ENCODE measurements at regions not wholly inside any gene's neighbourhood (a gene's known extent, or its start where the extent isn't known, plus 50 kb on each side); places are given as distances from the start of the nearest gene placed in this dataset.

GRCh38 chr10:60728056-60728455 lies 50.2 kb upstream of the CDK1 start:
- Mint-ChIP-seq H3K27ac (peak overlapping the region; percentile 57 to 93 (median 86)), H3K36me3 (peaks cover 0 to 9% (median 0%) of the 10 kb centered on the region in 3 donors), H3K4me1 (peaks cover 38 to 91% (median 48%) of the 10 kb centered on the region in 3 donors), H3K9me3 (peaks cover 0 to 3% (median 0%) of the 10 kb centered on the region in 5 donors), H3K4me3 (peak overlapping the region; percentile 3 to 81 (median 69)), H3K27me3 (peaks cover 7 to 49% of the 10 kb centered on the region in 2 donors)
- H3K36me3 ChIP-seq (ENCODE audit: insufficient read depth, low read length), result no peaks in the 10 kb centered on the region
- ChIA-PET POLR2A (no interaction called here), CTCF (no interaction called here)
- H3K4me3 ChIP-seq (ENCODE audit: low read length), result peak overlapping the region; percentile 44
- peak in 2 of 5 donors; percentile 43 to 52 for DNase-seq
- no peaks in the 10 kb centered on the region for H3K9me3 ChIP-seq (ENCODE audit: low read length)
- H3K27me3 ChIP-seq (ENCODE audit: insufficient read depth, low read length, poor library complexity, severe bottlenecking), result no peaks in the 10 kb centered on the region
- H3K27ac ChIP-seq (ENCODE audit: low read depth, low read length), result no peak overlapping the region
- peaks cover 64% of the 10 kb centered on the region for H3K4me1 ChIP-seq (ENCODE audit: insufficient read depth, low read length)

- CTCF ChIA-PET, result no interaction called here
- Mint-ChIP-seq H3K9me3 (peaks cover 0 to 3% (median 0%) of the 10 kb centered on the region in 5 donors), H3K36me3 (peaks cover 0 to 9% (median 0%) of the 10 kb centered on the region in 3 donors), H3K4me3 (peak overlapping the region in 2 of 7 donors; percentile 7 to 51), H3K27ac (peak overlapping the region in 7 of 8 donors; percentile 11 to 93 (median 61)), H3K27me3 (peaks cover 6 to 40% of the 10 kb centered on the region in 2 donors), H3K4me1 (peaks cover 23 to 91% (median 34%) of the 10 kb centered on the region in 3 donors)
- Histone ChIP-seq H3K27me3 (ENCODE audit: insufficient read depth, low read length, poor library complexity, severe bottlenecking) (no peaks in the 10 kb centered on the region), H3K4me1 (ENCODE audit: insufficient read depth, low read length) (peaks cover 67% of the 10 kb centered on the region), H3K4me3 (ENCODE audit: low read length) (no peak overlapping the region), H3K27ac (ENCODE audit: low read depth, low read length) (no peak overlapping the region), H3K36me3 (ENCODE audit: insufficient read depth, low read length) (no peaks in the 10 kb centered on the region), H3K9me3 (ENCODE audit: low read length) (no peaks in the 10 kb centered on the region)
- POLR2A ChIA-PET, result no interaction called here
- no peak for DNase-seq
Observed at GRCh38 chr10:60726257-60726656, 52.0 kb upstream of the CDK1 start.

GRCh38 chr10:60722623-60723022 lies 55.7 kb upstream of the CDK1 start:
- POLR2A ChIA-PET, result no interaction called here
- no peak overlapping the region for H3K27ac Mint-ChIP-seq
- Histone ChIP-seq H3K36me3 (ENCODE audit: insufficient read depth, low read length) (no peaks in the 10 kb centered on the region), H3K27me3 (ENCODE audit: insufficient read depth, low read length, poor library complexity, severe bottlenecking) (no peaks in the 10 kb centered on the region), H3K9me3 (ENCODE audit: low read length) (no peaks in the 10 kb centered on the region), H3K4me1 (ENCODE audit: insufficient read depth, low read length) (peaks cover 35% of the 10 kb centered on the region), H3K4me3 (ENCODE audit: low read length) (no peak overlapping the region), H3K27ac (ENCODE audit: low read depth, low read length) (no peak overlapping the region)
- no peak overlapping the region for H3K4me3 Mint-ChIP-seq
- H3K4me1 Mint-ChIP-seq, result peaks cover 3 to 80% (median 16%) of the 10 kb centered on the region in 3 donors
- CTCF ChIA-PET, result no interaction called here
- peaks cover 6 to 33% of the 10 kb centered on the region in 2 donors for H3K27me3 Mint-ChIP-seq
- peaks cover 0 to 9% (median 0%) of the 10 kb centered on the region in 3 donors for H3K36me3 Mint-ChIP-seq
- DNase-seq, result no peak
- peaks cover 0 to 3% (median 0%) of the 10 kb centered on the region in 5 donors for H3K9me3 Mint-ChIP-seq

GRCh38 chr10:60719721-60720120 lies 58.6 kb upstream of the CDK1 start:
- DNase-seq, result no peak
- peaks cover 7% of the 10 kb centered on the region for H3K4me1 ChIP-seq (ENCODE audit: insufficient read depth, low read length)
- peaks cover under 1 to 71% (median 4%) of the 10 kb centered on the region in 3 donors for H3K4me1 Mint-ChIP-seq
- no peaks in the 10 kb centered on the region for H3K36me3 ChIP-seq (ENCODE audit: insufficient read depth, low read length)
- no peak overlapping the region for H3K4me3 Mint-ChIP-seq
- no peaks in the 10 kb centered on the region for H3K27me3 ChIP-seq (ENCODE audit: insufficient read depth, low read length, poor library complexity, severe bottlenecking)
- ChIA-PET POLR2A (no interaction called here), CTCF (no interaction called here)
- peaks cover 0 to 7% (median 0%) of the 10 kb centered on the region in 3 donors for H3K36me3 Mint-ChIP-seq
- H3K9me3 ChIP-seq (ENCODE audit: low read length), result no peaks in the 10 kb centered on the region
- peaks cover 0 to 3% (median 0%) of the 10 kb centered on the region in 5 donors for H3K9me3 Mint-ChIP-seq
- no peak overlapping the region for H3K4me3 ChIP-seq (ENCODE audit: low read length)
- peaks cover 8 to 22% of the 10 kb centered on the region in 2 donors for H3K27me3 Mint-ChIP-seq
- H3K27ac ChIP-seq (ENCODE audit: low read depth, low read length), result no peak overlapping the region
- H3K27ac Mint-ChIP-seq, result no peak overlapping the region

GRCh38 chr10:60718886-60719285 lies 59.4 kb upstream of the CDK1 start:
- Histone ChIP-seq H3K9me3 (ENCODE audit: low read length) (no peaks in the 10 kb centered on the region), H3K27ac (ENCODE audit: low read depth, low read length) (no peak overlapping the region), H3K27me3 (ENCODE audit: insufficient read depth, low read length, poor library complexity, severe bottlenecking) (no peaks in the 10 kb centered on the region), H3K36me3 (ENCODE audit: insufficient read depth, low read length) (no peaks in the 10 kb centered on the region), H3K4me1 (ENCODE audit: insufficient read depth, low read length) (peaks cover 5% of the 10 kb centered on the region), H3K4me3 (ENCODE audit: low read length) (no peak overlapping the region)
- Mint-ChIP-seq H3K4me3 (no peak overlapping the region), H3K27me3 (peaks cover 8 to 17% of the 10 kb centered on the region in 2 donors), H3K9me3 (no peaks in the 10 kb centered on the region), H3K36me3 (peaks cover 0 to 4% (median 0%) of the 10 kb centered on the region in 3 donors), H3K27ac (no peak overlapping the region), H3K4me1 (peaks cover 6 to 74% (median 12%) of the 10 kb centered on the region in 3 donors)
- ChIA-PET CTCF (no interaction called here), POLR2A (no interaction called here)
- no peak for DNase-seq

GRCh38 chr10:60717852-60718251 lies 60.4 kb upstream of the CDK1 start:
- no peak overlapping the region for H3K4me3 ChIP-seq (ENCODE audit: low read length)
- no peak for DNase-seq
- no peaks in the 10 kb centered on the region for H3K9me3 ChIP-seq (ENCODE audit: low read length)
- Mint-ChIP-seq H3K36me3 (no peaks in the 10 kb centered on the region), H3K27ac (no peak overlapping the region), H3K4me1 (peaks cover 6 to 76% (median 15%) of the 10 kb centered on the region in 3 donors), H3K4me3 (no peak overlapping the region), H3K9me3 (no peaks in the 10 kb centered on the region), H3K27me3 (peaks cover 6 to 15% of the 10 kb centered on the region in 2 donors)
- no peaks in the 10 kb centered on the region for H3K36me3 ChIP-seq (ENCODE audit: insufficient read depth, low read length)
- H3K4me1 ChIP-seq (ENCODE audit: insufficient read depth, low read length), result peaks cover 4% of the 10 kb centered on the region
- ChIA-PET POLR2A (no interaction called here), CTCF (no interaction called here)
- no peaks in the 10 kb centered on the region for H3K27me3 ChIP-seq (ENCODE audit: insufficient read depth, low read length, poor library complexity, severe bottlenecking)
- no peak overlapping the region for H3K27ac ChIP-seq (ENCODE audit: low read depth, low read length)

- CTCF ChIA-PET, result no interaction called here
- H3K4me1 Mint-ChIP-seq, result peaks cover 9 to 73% (median 18%) of the 10 kb centered on the region in 3 donors
- DNase-seq, result no peak
- H3K27me3 Mint-ChIP-seq, result peaks cover 4 to 17% of the 10 kb centered on the region in 2 donors
- no peaks in the 10 kb centered on the region for H3K36me3 ChIP-seq (ENCODE audit: insufficient read depth, low read length)
- no peak overlapping the region for H3K4me3 ChIP-seq (ENCODE audit: low read length)
- peaks cover 9% of the 10 kb centered on the region for H3K4me1 ChIP-seq (ENCODE audit: insufficient read depth, low read length)
- H3K36me3 Mint-ChIP-seq, result no peaks in the 10 kb centered on the region
- peak overlapping the region in 5 of 8 donors; percentile 28 to 91 (median 44) for H3K27ac Mint-ChIP-seq
- H3K9me3 ChIP-seq (ENCODE audit: low read length), result no peaks in the 10 kb centered on the region
- peaks cover 0 to 3% (median 0%) of the 10 kb centered on the region in 5 donors for H3K9me3 Mint-ChIP-seq
- peak overlapping the region in 4 of 7 donors; percentile 10 to 47 (median 36) for H3K4me3 Mint-ChIP-seq
- no peak overlapping the region for H3K27ac ChIP-seq (ENCODE audit: low read depth, low read length)
- POLR2A ChIA-PET, result no interaction called here
- H3K27me3 ChIP-seq (ENCODE audit: insufficient read depth, low read length, poor library complexity, severe bottlenecking), result no peaks in the 10 kb centered on the region
Observed at GRCh38 chr10:60714233-60714632, 64.0 kb upstream of the CDK1 start.

- Mint-ChIP-seq H3K4me1 (peaks cover 14 to 75% (median 29%) of the 10 kb centered on the region in 3 donors), H3K27me3 (peaks cover 3 to 22% of the 10 kb centered on the region in 2 donors), H3K27ac (no peak overlapping the region), H3K36me3 (peaks cover 0 to 2% (median 0%) of the 10 kb centered on the region in 3 donors), H3K4me3 (no peak overlapping the region), H3K9me3 (peaks cover 0 to 3% (median 0%) of the 10 kb centered on the region in 5 donors)
- no peak overlapping the region for H3K27ac ChIP-seq (ENCODE audit: low read depth, low read length)
- CTCF ChIA-PET, result no interaction called here
- H3K36me3 ChIP-seq (ENCODE audit: insufficient read depth, low read length), result no peaks in the 10 kb centered on the region
- POLR2A ChIA-PET, result no interaction called here
- H3K9me3 ChIP-seq (ENCODE audit: low read length), result no peaks in the 10 kb centered on the region
- no peak for DNase-seq
- no peaks in the 10 kb centered on the region for H3K27me3 ChIP-seq (ENCODE audit: insufficient read depth, low read length, poor library complexity, severe bottlenecking)
- no peak overlapping the region for H3K4me3 ChIP-seq (ENCODE audit: low read length)
- peaks cover 24% of the 10 kb centered on the region for H3K4me1 ChIP-seq (ENCODE audit: insufficient read depth, low read length)
Observed at GRCh38 chr10:60711496-60711895, 66.8 kb upstream of the CDK1 start.
